Activated CD8-positive, alpha-beta memory T cell treated with anti-CD3 and anti-CD28 coated beads for 36 hours (primary cell): ENCODE measurements at regions not wholly inside any gene's neighbourhood (a gene's known extent, or its start where the extent isn't known, plus 50 kb on each side); places are given as distances from the start of the nearest gene placed in this dataset.

Experiments used
- CTCF ChIA-PET: fragments of 350-600 bp; sonication (Branson Sonifier 250); formaldehyde crosslinking; loops from one replicate; lab custom pipeline; 2021; ENCODE audit warnings: antibody characterized with exemption; lab: Charles Lee
- POLR2A ChIA-PET: fragments of 350-600 bp; sonication (Branson Sonifier 250); formaldehyde crosslinking; loops from one replicate; lab custom pipeline; 2021; ENCODE audit warnings: antibody characterized with exemption; lab: Charles Lee

DNA sequence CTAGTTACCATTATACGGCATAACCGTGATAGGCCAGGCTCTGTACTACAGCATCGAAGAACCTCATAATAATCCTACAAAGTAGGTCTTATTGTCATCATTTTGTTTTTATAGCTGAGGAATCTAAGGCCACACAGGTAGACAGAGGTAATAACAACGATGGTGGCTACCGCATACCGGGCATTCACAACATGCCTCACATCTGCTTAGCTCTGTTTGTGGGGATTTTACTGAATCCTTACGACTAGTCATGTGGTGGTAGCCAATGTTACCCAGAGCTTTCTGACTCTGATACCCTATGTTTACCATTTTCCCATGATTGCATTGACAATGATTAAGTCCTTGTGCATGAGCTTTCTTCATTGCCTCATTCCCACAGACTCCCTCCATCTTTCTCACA lies 269.4 kb downstream of the TCF7L2 start:
- ChIA-PET POLR2A (no interaction called here), CTCF (no interaction called here)

DNA sequence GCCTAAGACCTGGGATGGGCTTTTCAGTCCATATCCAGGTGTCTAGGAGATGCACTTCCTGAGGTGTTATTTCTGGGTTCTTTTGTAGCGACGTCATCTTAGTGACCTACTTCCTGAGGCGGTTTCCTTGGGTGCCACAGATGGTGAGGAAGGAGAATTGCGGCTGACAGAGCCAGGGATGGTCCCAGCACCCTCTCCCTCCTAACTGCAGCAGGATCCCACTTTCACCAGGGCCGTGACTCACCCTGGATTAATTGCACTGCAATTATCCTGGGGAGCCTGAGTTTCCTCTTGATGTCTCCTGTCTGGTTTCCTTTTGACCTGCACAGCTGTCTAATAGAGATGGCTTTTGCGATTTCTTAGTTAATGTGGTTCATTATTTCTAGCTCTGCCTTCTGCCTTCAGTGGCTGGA lies 271.7 kb downstream of the TCF7L2 start:
- ChIA-PET POLR2A (no interaction called here), CTCF (no interaction called here)

- ChIA-PET POLR2A (no interaction called here), CTCF (no interaction called here)
These were observed 272.2 kb downstream of the TCF7L2 start for GRCh38 chr10:113222207-113222606.

GRCh38 chr10:113225364-113225763 lies 275.3 kb downstream of the TCF7L2 start:
- CTCF ChIA-PET, result no interaction called here
- POLR2A ChIA-PET, result no interaction called here

- CTCF ChIA-PET, result no interaction called here
- POLR2A ChIA-PET, result no interaction called here
These were observed 275.9 kb downstream of the TCF7L2 start for GRCh38 chr10:113225903-113226302.

DNA sequence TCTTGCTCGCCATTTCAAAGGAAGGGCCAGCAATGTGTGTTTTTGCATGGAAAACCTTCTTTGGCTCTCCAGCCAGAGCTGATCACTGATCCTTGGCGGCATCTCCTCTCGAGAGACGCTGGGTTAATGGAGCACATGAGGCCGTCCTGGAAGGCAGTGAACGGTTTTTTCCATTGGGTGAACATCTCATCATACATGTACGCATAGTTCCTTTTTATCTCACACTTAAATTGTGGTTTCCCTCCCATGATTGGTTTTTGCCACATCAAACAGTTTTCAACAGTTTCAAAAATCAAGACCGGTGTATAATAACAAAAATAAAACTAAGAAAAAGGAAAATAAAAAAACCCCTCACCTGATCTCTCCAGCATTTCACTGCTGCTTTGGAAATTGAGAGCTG lies 276.4 kb downstream of the TCF7L2 start:
- CTCF ChIA-PET, result no interaction called here

DNA sequence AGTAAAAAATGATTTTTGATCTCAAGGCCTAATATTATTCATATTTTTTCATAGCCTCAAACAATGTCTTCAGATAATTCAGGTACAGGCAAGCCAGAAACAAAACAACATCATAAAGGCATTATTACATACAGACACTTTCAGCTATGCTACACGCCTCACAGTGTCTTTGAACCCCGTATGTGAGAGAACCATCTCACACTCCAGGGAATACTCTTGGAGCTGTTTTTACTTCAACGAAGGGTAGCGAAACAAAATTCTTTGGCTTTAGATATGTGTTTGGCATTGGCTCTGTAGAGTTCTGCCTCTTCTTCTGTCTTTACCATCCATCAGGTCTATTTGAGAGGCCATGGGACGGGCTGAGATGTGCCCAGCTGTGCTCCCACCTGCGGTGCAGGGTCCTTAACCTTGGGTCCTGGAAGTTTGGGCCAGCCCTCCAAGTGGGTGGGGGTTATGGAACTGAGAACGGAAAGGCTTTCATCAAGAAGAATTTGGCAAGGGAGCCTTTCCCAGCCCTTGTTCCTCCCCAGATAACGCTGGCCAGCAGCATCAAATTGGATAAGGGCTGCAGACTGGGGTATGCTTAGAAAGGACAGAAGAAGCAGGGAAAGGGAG lies 276.9 kb downstream of the TCF7L2 start:
- CTCF ChIA-PET, result no interaction called here

More for the DNA sequence above, 276.4 kb downstream of the TCF7L2 start:
- POLR2A ChIA-PET, result no interaction called here

DNA sequence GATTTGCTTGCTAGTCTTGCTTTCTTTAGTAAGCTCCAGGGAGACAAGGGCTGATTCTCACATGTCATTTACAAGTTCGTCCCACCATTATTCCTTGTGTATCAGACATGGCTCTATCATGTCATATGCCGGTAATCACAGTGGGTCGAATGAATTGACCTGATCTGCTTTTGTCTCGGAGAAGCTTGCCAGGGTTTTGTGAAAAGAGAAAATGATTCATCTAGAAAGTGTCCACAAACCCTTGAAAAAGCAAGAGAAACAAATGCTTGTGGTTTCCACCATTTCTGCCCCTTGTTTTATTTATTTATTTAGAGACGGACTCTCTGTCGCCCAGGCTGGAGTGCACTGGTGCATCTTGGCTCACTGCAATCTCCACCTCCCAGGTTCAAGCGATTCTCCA lies 278.5 kb downstream of the TCF7L2 start:
- ChIA-PET CTCF (interaction anchor here (0.6 kb wide), 1 partner anchor 169 kb away, joined by 4 read pairs; no protein-coding TSS in a partner anchor), POLR2A (no interaction called here)

More for the DNA sequence above, 276.9 kb downstream of the TCF7L2 start:
- POLR2A ChIA-PET, result no interaction called here

DNA sequence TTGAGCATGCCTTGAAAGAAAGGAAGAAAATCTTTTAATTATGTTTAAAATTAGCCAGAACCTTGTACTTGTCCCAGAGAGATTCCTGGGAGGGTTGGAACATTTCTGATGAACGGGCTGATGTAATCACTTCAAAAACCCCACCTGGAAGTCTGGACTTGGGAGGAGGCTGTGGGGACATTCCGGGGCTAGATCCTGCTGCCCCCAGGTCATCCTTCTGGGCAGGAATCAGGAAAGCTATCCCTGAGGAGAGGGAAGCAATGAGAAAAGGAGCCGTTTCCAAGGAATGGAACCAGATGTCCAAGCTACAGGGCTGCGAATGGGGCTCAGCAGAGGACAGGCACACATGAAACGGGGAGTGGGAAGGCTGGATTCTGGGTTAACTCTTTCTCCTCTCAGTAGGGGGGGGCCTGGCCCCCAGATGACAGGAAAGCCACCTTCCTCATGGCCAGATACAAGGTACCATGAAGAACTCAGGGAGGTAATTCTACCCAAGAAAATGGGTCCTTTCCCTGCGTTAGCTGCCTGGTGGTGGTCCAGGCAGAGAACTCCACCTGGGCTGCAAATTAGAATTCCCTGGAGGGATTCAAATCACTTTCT lies 280.1 kb downstream of the TCF7L2 start:
- POLR2A ChIA-PET, result no interaction called here
- CTCF ChIA-PET, result no interaction called here

GRCh38 chr10:113232928-113233511 lies 283.0 kb downstream of the TCF7L2 start:
- CTCF ChIA-PET, result interaction anchor here (0.5 kb wide), 1 partner anchor 816 kb away, joined by 5 read pairs; no protein-coding TSS in a partner anchor
- POLR2A ChIA-PET, result no interaction called here

GRCh38 chr10:113234481-113234880 lies 284.4 kb downstream of the TCF7L2 start:
- POLR2A ChIA-PET, result no interaction called here
- CTCF ChIA-PET, result no interaction called here

DNA sequence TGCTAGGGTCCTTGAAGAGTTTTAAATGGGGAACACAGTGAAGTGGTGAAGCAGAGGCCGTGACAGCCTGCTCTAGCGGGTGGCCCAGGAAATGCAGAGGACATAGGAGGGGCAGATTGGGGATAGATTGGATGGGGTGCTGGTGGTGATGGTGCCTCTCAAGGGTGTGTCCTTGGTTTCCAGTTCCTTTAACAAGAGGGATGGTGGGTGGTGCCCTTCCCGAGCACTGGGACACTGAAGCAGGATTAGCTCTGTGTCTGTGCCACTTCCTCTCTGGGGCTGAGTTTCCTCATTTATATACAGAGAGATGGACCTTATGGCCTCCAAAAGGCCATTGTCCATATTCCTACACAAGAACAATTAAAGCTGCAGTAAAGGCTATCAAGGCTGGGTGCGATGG lies 285.5 kb downstream of the TCF7L2 start:
- POLR2A ChIA-PET, result no interaction called here
- CTCF ChIA-PET, result no interaction called here

- ChIA-PET POLR2A (no interaction called here), CTCF (no interaction called here)
These were observed 287.0 kb downstream of the TCF7L2 start for GRCh38 chr10:113236998-113237397.

- ChIA-PET CTCF (interaction anchor here (0.6 kb wide), 1 partner anchor 43 kb away, joined by 4 read pairs; no protein-coding TSS in a partner anchor), POLR2A (no interaction called here)
These were observed 289.7 kb downstream of the TCF7L2 start for GRCh38 chr10:113239566-113240350.

- ChIA-PET POLR2A (no interaction called here), CTCF (no interaction called here)
These were observed 290.7 kb downstream of the TCF7L2 start for GRCh38 chr10:113240736-113241135.

DNA sequence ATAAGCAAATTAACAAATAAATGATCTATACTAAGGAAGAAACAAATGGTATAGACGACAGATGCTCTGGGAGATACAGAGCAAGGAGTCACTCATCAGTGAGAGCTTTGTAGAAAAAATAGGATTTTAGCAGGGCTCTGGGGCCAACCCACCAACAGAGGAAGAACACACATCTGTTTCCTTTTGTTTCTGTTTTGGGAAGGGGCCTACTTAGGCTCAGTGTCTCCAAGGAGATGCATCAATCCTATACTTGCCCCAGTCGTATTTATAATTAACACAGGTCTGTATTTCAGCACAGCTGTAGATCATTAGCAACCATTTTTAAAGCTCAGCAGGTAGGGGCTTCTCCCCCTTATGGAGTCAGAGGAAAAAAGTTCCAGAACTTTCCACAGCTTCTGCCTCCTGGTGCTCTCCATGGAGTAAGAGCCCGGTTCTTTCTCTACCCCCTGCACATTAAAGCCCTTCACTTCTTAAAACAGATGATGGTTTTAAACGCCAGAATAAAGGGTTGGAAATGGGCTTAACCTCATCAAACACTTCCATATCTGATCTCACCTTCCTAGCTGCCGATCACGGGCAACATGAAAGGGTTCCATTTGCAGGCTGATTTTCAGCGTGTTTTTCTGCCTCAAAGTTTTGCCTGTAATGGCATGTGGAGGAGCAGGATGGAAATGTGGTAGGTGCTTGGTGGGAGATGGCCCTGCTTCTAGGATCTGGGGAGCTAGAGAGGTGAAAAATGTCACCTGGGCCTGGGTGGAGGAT lies 291.7 kb downstream of the TCF7L2 start:
- ChIA-PET POLR2A (no interaction called here), CTCF (no interaction called here)

GRCh38 chr10:113243311-113243710 lies 293.3 kb downstream of the TCF7L2 start:
- POLR2A ChIA-PET, result no interaction called here
- CTCF ChIA-PET, result no interaction called here

- CTCF ChIA-PET, result no interaction called here
- POLR2A ChIA-PET, result no interaction called here
These were observed 294.7 kb downstream of the TCF7L2 start for GRCh38 chr10:113244750-113245149.

DNA sequence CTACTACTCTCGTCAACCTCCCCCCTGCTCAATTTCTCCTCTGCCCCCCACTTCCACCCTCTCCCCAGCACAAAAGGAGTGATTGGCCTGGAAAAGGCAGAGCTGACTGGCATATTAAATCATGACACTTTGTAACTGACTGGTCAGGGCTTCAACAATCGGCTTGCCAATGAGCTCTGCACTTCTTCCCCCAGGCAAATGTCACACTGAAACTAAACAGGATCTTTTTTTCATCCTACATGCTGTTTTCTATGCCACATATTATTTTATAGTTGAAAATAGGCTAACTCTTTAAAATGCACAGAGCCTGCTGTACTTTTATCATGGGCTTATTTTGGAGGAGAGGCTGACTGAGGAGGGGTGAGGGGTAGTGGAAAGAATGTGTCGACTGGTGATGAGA lies 295.2 kb downstream of the TCF7L2 start:
- ChIA-PET POLR2A (no interaction called here), CTCF (no interaction called here)

DNA sequence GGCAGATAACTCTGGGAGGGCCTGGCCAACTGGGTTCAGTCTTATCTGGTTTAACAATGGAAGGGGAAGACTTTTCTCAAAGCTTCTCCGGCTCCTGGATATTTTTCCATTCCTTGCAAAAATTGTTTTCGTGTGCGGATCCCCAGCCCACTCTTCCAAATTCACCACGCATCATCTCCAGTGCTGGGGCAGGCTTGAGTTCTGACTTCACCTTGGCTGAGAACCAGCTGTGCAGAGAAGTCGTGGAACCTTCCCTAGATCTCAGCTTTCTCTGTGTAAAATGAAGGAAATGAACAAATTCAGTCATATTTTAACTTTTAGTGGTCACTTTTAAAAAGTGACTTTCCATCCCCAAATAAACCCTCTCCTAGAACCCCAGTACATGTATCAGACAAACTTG lies 297.0 kb downstream of the TCF7L2 start:
- POLR2A ChIA-PET, result no interaction called here

More for the DNA sequence above, 297.0 kb downstream of the TCF7L2 start:
- CTCF ChIA-PET, result no interaction called here
